ENCODE measurements at regions not wholly inside any gene's neighbourhood (a gene's known extent, or its start where the extent isn't known, plus 50 kb on each side); places are given as distances from the start of the nearest gene placed in this dataset.
A peak's percentile ranks its signal among the peaks of the same experiment; 100 is the strongest.

- TF ChIP-seq CTCF (IDR thresholded peaks at IDR 0.05; ENCODE audit: insufficient read depth, low read length, poor library complexity, severe bottlenecking) = no peak
- no peaks in the 10 kb centered on the region for H3K27me3 ChIP-seq (replicated peaks; ENCODE audit: control insufficient read depth, insufficient read depth, low read length)
- DNase-seq (ENCODE audit: extremely low read depth, insufficient read length) = no peak
- H3K36me3 ChIP-seq (ENCODE audit: control insufficient read depth, insufficient read depth, low read length) = no peaks in the 10 kb centered on the region
- H3K4me3 ChIP-seq (replicated peaks; ENCODE audit: low read depth, low read length) = no peak overlapping the region
Measured at GRCh38 chr2:8524823-8525222, 157.0 kb upstream of the ID2 start.

- DNase-seq (ENCODE audit: extremely low read depth, insufficient read length) = no peak
- H3K4me3 ChIP-seq (replicated peaks; ENCODE audit: low read depth, low read length) = no peak overlapping the region
- no peak for TF ChIP-seq CTCF (IDR thresholded peaks at IDR 0.05; ENCODE audit: insufficient read depth, low read length, poor library complexity, severe bottlenecking)
- H3K27me3 ChIP-seq (replicated peaks; ENCODE audit: control insufficient read depth, insufficient read depth, low read length) = no peaks in the 10 kb centered on the region
- H3K36me3 ChIP-seq (ENCODE audit: control insufficient read depth, insufficient read depth, low read length) = no peaks in the 10 kb centered on the region
Measured at GRCh38 chr2:8525236-8525581, 156.6 kb upstream of the ID2 start.

DNA sequence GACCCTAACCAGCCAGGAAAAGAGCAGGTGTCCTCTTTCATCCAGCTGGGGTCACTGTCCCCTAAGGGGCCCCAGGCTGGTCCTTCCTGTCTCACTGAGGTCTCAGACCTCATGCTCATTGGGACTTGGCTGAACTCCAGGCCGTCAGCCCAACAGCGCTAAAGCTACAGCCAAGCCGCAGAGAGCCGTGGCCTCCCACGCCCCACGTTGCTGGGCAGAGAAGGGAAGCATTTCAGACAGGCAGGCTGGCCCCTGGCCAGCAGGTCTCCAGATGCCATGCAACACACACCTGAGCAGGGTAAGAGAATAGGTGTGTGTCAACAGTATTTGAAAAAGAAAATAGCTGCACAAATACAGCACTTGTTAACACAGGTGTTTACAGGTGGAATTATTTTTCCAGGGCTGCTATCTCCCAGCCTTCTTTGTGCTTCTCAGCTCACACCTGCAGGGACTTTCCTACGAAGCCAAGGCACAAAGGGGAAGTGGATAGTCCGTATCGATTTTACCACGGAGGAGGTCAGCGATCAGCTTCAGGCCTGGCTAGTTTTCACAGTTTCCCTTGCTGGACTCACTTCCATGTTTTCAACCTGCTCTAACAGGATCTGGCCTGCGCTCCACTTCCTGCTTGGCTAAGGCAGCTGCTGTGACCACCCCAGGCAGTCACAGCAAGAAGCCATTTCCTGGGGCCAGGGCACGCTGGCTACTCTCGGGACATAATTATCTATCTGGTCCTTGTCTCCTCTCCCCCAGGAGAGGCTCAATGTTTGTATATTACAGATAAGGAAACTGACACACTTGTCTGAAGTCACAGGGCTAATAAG, 156.1 kb upstream of the ID2 start:
- H3K27me3 ChIP-seq (replicated peaks; ENCODE audit: control insufficient read depth, insufficient read depth, low read length) = no peaks in the 10 kb centered on the region
- DNase-seq (ENCODE audit: extremely low read depth, insufficient read length) = peak; percentile 79
- TF ChIP-seq CTCF (IDR thresholded peaks at IDR 0.05; ENCODE audit: insufficient read depth, low read length, poor library complexity, severe bottlenecking) = peak; percentile 51
- H3K36me3 ChIP-seq (ENCODE audit: control insufficient read depth, insufficient read depth, low read length) = no peaks in the 10 kb centered on the region
- H3K4me3 ChIP-seq (replicated peaks; ENCODE audit: low read depth, low read length) = no peak overlapping the region

- no peaks in the 10 kb centered on the region for H3K36me3 ChIP-seq (ENCODE audit: control insufficient read depth, insufficient read depth, low read length)
- TF ChIP-seq CTCF (IDR thresholded peaks at IDR 0.05; ENCODE audit: insufficient read depth, low read length, poor library complexity, severe bottlenecking) = no peak
- no peak overlapping the region for H3K4me3 ChIP-seq (replicated peaks; ENCODE audit: low read depth, low read length)
- H3K27me3 ChIP-seq (replicated peaks; ENCODE audit: control insufficient read depth, insufficient read depth, low read length) = no peaks in the 10 kb centered on the region
- DNase-seq (ENCODE audit: extremely low read depth, insufficient read length) = no peak
Measured at GRCh38 chr2:8526403-8526696, 155.5 kb upstream of the ID2 start.

DNA sequence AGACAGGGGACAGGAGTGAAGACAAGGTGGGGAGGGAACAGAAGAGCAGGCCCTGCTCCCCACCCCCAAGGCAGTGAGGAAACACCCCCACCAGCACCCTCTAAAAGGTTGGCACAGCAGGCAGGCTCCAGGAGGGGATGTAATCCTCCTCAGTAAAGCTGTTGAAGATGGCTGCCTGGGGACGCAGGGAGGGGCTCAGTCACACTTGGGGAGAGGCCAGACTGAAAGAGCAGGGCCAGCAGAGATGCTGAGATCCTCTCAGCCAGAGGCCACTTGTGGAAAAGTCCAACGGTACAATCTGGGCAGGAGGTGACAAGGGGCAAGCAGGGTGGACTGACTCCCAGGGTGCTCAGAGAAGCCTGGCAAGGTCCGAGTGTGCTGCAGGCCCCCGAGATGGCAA, 154.8 kb upstream of the ID2 start:
- Histone ChIP-seq H3K4me3 (replicated peaks; ENCODE audit: low read depth, low read length) (no peak overlapping the region), H3K27me3 (replicated peaks; ENCODE audit: control insufficient read depth, insufficient read depth, low read length) (no peaks in the 10 kb centered on the region), H3K36me3 (ENCODE audit: control insufficient read depth, insufficient read depth, low read length) (no peaks in the 10 kb centered on the region)
- no peak for DNase-seq (ENCODE audit: extremely low read depth, insufficient read length)
- no peak for TF ChIP-seq CTCF (IDR thresholded peaks at IDR 0.05; ENCODE audit: insufficient read depth, low read length, poor library complexity, severe bottlenecking)

GRCh38 chr2:8527676-8528075, 154.2 kb upstream of the ID2 start:
- H3K4me3 ChIP-seq (replicated peaks; ENCODE audit: low read depth, low read length) = no peak overlapping the region
- no peaks in the 10 kb centered on the region for H3K36me3 ChIP-seq (ENCODE audit: control insufficient read depth, insufficient read depth, low read length)
- no peak for TF ChIP-seq CTCF (IDR thresholded peaks at IDR 0.05; ENCODE audit: insufficient read depth, low read length, poor library complexity, severe bottlenecking)
- DNase-seq (ENCODE audit: extremely low read depth, insufficient read length) = no peak
- H3K27me3 ChIP-seq (replicated peaks; ENCODE audit: control insufficient read depth, insufficient read depth, low read length) = no peaks in the 10 kb centered on the region
